ENCODE measurements at regions not wholly inside any gene's neighbourhood (a gene's known extent, or its start where the extent isn't known, plus 50 kb on each side); places are given as distances from the start of the nearest gene placed in this dataset.
"Not testable (repeated sequence)": the region's sequence is repeated elsewhere in the genome, so short reads cannot be mapped to it uniquely, and the experiment has no call there.

GRCh38 chr13:56615572-56615971, 525.1 kb upstream of the PRR20A start:
- Histone ChIP-seq H3K9ac (ENCODE audit: low read depth, low read length) (no peak overlapping the region), H3K27ac (ENCODE audit: low read depth, low read length) (no peak overlapping the region), H3K4me3 (ENCODE audit: low read length) (no peak overlapping the region), H3K27me3 (ENCODE audit: insufficient read depth, low read length) (no peaks in the 10 kb centered on the region), H3K4me1 (ENCODE audit: insufficient read depth, low read length) (no peaks in the 10 kb centered on the region), H3K9me3 (ENCODE audit: insufficient read depth, low read depth, low read length) (no peaks in the 10 kb centered on the region), H3K36me3 (ENCODE audit: insufficient read depth, low read length) (no peaks in the 10 kb centered on the region)
- WGBS, result 100% methylated on average over 2 of the region's 4 CpGs

- no peaks in the 10 kb centered on the region for H3K27me3 ChIP-seq (ENCODE audit: insufficient read depth, low read length)
- 93% methylated on average over 4 of the region's 4 CpGs for WGBS
- H3K9ac ChIP-seq (ENCODE audit: low read depth, low read length), result no peak overlapping the region
- no peak overlapping the region for H3K4me3 ChIP-seq (ENCODE audit: low read length)
- no peaks in the 10 kb centered on the region for H3K36me3 ChIP-seq (ENCODE audit: insufficient read depth, low read length)
- H3K9me3 ChIP-seq (ENCODE audit: insufficient read depth, low read depth, low read length), result no peaks in the 10 kb centered on the region
- no peak overlapping the region for H3K27ac ChIP-seq (ENCODE audit: low read depth, low read length)
- no peaks in the 10 kb centered on the region for H3K4me1 ChIP-seq (ENCODE audit: insufficient read depth, low read length)
Measured at GRCh38 chr13:56622840-56623239, 517.9 kb upstream of the PRR20A start.

- H3K27me3 ChIP-seq (ENCODE audit: insufficient read depth, low read length); H3K9ac ChIP-seq (ENCODE audit: low read depth, low read length); H3K4me1 ChIP-seq (ENCODE audit: insufficient read depth, low read length); H3K9me3 ChIP-seq (ENCODE audit: insufficient read depth, low read depth, low read length); H3K4me3 ChIP-seq (ENCODE audit: low read length); H3K36me3 ChIP-seq (ENCODE audit: insufficient read depth, low read length); H3K27ac ChIP-seq (ENCODE audit: low read depth, low read length): not testable (repeated sequence)
- WGBS, result 97% methylated on average over 6 of the region's 6 CpGs
Measured at GRCh38 chr13:56628886-56629285, 511.8 kb upstream of the PRR20A start.

GRCh38 chr13:56631060-56631459, 509.7 kb upstream of the PRR20A start:
- WGBS, result 98% methylated on average over 2 of the region's 3 CpGs
- H3K9me3 ChIP-seq (ENCODE audit: insufficient read depth, low read depth, low read length); H3K9ac ChIP-seq (ENCODE audit: low read depth, low read length); H3K27ac ChIP-seq (ENCODE audit: low read depth, low read length); H3K4me3 ChIP-seq (ENCODE audit: low read length); H3K36me3 ChIP-seq (ENCODE audit: insufficient read depth, low read length); H3K4me1 ChIP-seq (ENCODE audit: insufficient read depth, low read length); H3K27me3 ChIP-seq (ENCODE audit: insufficient read depth, low read length): not testable (repeated sequence)

GRCh38 chr13:56653043-56653442, 487.7 kb upstream of the PRR20A start:
- no peaks in the 10 kb centered on the region for H3K27me3 ChIP-seq (ENCODE audit: insufficient read depth, low read length)
- no peak overlapping the region for H3K27ac ChIP-seq (ENCODE audit: low read depth, low read length)
- 100% methylated on average over 1 of the region's 2 CpGs for WGBS
- no peak overlapping the region for H3K4me3 ChIP-seq (ENCODE audit: low read length)
- no peaks in the 10 kb centered on the region for H3K4me1 ChIP-seq (ENCODE audit: insufficient read depth, low read length)
- H3K9ac ChIP-seq (ENCODE audit: low read depth, low read length), result no peak overlapping the region
- H3K9me3 ChIP-seq (ENCODE audit: insufficient read depth, low read depth, low read length), result peaks cover 5% of the 10 kb centered on the region; the same call in 1 of the 2 replicates
- H3K36me3 ChIP-seq (ENCODE audit: insufficient read depth, low read length), result no peaks in the 10 kb centered on the region

- Histone ChIP-seq H3K4me1 (ENCODE audit: insufficient read depth, low read length) (no peaks in the 10 kb centered on the region), H3K27ac (ENCODE audit: low read depth, low read length) (no peak overlapping the region), H3K9ac (ENCODE audit: low read depth, low read length) (no peak overlapping the region), H3K9me3 (ENCODE audit: insufficient read depth, low read depth, low read length) (peaks cover 13% of the 10 kb centered on the region), H3K4me3 (ENCODE audit: low read length) (no peak overlapping the region), H3K36me3 (ENCODE audit: insufficient read depth, low read length) (no peaks in the 10 kb centered on the region), H3K27me3 (ENCODE audit: insufficient read depth, low read length) (no peaks in the 10 kb centered on the region)
- WGBS, result 96% methylated on average over 23 of the region's 23 CpGs
Measured at GRCh38 chr13:56659041-56659471, 481.7 kb upstream of the PRR20A start.

GRCh38 chr13:56670563-56670962, 470.2 kb upstream of the PRR20A start:
- H3K9me3 ChIP-seq (ENCODE audit: insufficient read depth, low read depth, low read length), result no peaks in the 10 kb centered on the region
- H3K4me3 ChIP-seq (ENCODE audit: low read length), result no peak overlapping the region
- no peaks in the 10 kb centered on the region for H3K4me1 ChIP-seq (ENCODE audit: insufficient read depth, low read length)
- H3K27me3 ChIP-seq (ENCODE audit: insufficient read depth, low read length), result no peaks in the 10 kb centered on the region
- H3K27ac ChIP-seq (ENCODE audit: low read depth, low read length), result no peak overlapping the region
- H3K36me3 ChIP-seq (ENCODE audit: insufficient read depth, low read length), result no peaks in the 10 kb centered on the region
- 91% methylated on average over 2 of the region's 2 CpGs for WGBS
- H3K9ac ChIP-seq (ENCODE audit: low read depth, low read length), result no peak overlapping the region

- Histone ChIP-seq H3K9me3 (ENCODE audit: insufficient read depth, low read depth, low read length) (peaks cover 17% of the 10 kb centered on the region; the same call in 1 of the 2 replicates), H3K36me3 (ENCODE audit: insufficient read depth, low read length) (no peaks in the 10 kb centered on the region), H3K4me3 (ENCODE audit: low read length) (no peak overlapping the region), H3K27me3 (ENCODE audit: insufficient read depth, low read length) (no peaks in the 10 kb centered on the region), H3K27ac (ENCODE audit: low read depth, low read length) (no peak overlapping the region), H3K4me1 (ENCODE audit: insufficient read depth, low read length) (no peaks in the 10 kb centered on the region), H3K9ac (ENCODE audit: low read depth, low read length) (no peak overlapping the region)
- WGBS, result 92% methylated on average over 1 of the region's 1 CpG
Measured at GRCh38 chr13:56681404-56681803, 459.3 kb upstream of the PRR20A start.

GRCh38 chr13:56687131-56687530, 453.6 kb upstream of the PRR20A start:
- H3K36me3 ChIP-seq (ENCODE audit: insufficient read depth, low read length), result no peaks in the 10 kb centered on the region
- 100% methylated on average over 1 of the region's 1 CpG for WGBS
- no peaks in the 10 kb centered on the region for H3K9me3 ChIP-seq (ENCODE audit: insufficient read depth, low read depth, low read length)
- H3K9ac ChIP-seq (ENCODE audit: low read depth, low read length), result no peak overlapping the region
- no peaks in the 10 kb centered on the region for H3K27me3 ChIP-seq (ENCODE audit: insufficient read depth, low read length)
- no peak overlapping the region for H3K27ac ChIP-seq (ENCODE audit: low read depth, low read length)
- no peak overlapping the region for H3K4me3 ChIP-seq (ENCODE audit: low read length)
- no peaks in the 10 kb centered on the region for H3K4me1 ChIP-seq (ENCODE audit: insufficient read depth, low read length)

- Histone ChIP-seq H3K9me3 (ENCODE audit: insufficient read depth, low read depth, low read length) (no peaks in the 10 kb centered on the region), H3K4me3 (ENCODE audit: low read length) (no peak overlapping the region), H3K27me3 (ENCODE audit: insufficient read depth, low read length) (no peaks in the 10 kb centered on the region), H3K36me3 (ENCODE audit: insufficient read depth, low read length) (no peaks in the 10 kb centered on the region), H3K4me1 (ENCODE audit: insufficient read depth, low read length) (no peaks in the 10 kb centered on the region), H3K27ac (ENCODE audit: low read depth, low read length) (no peak overlapping the region), H3K9ac (ENCODE audit: low read depth, low read length) (no peak overlapping the region)
- WGBS, result 97% methylated on average over 3 of the region's 3 CpGs
Measured at GRCh38 chr13:56697011-56697410, 443.7 kb upstream of the PRR20A start.

- WGBS, result 94% methylated on average over 4 of the region's 4 CpGs
- no peaks in the 10 kb centered on the region for H3K4me1 ChIP-seq (ENCODE audit: insufficient read depth, low read length)
Measured at GRCh38 chr13:56700324-56700723, 440.4 kb upstream of the PRR20A start.

GRCh38 chr13:56706485-56706884, 434.2 kb upstream of the PRR20A start:
- no peak overlapping the region for H3K27ac ChIP-seq (ENCODE audit: low read depth, low read length)
- no peaks in the 10 kb centered on the region for H3K27me3 ChIP-seq (ENCODE audit: insufficient read depth, low read length)
- no peaks in the 10 kb centered on the region for H3K9me3 ChIP-seq (ENCODE audit: insufficient read depth, low read depth, low read length)
- no peaks in the 10 kb centered on the region for H3K36me3 ChIP-seq (ENCODE audit: insufficient read depth, low read length)
- H3K9ac ChIP-seq (ENCODE audit: low read depth, low read length), result no peak overlapping the region
- no peaks in the 10 kb centered on the region for H3K4me1 ChIP-seq (ENCODE audit: insufficient read depth, low read length)
- no peak overlapping the region for H3K4me3 ChIP-seq (ENCODE audit: low read length)
- WGBS, result no CpG with 5 or more reads among the region's 2 CpGs

More at GRCh38 chr13:56700324-56700723, 440.4 kb upstream of the PRR20A start:
- Histone ChIP-seq H3K9ac (ENCODE audit: low read depth, low read length) (no peak overlapping the region), H3K4me3 (ENCODE audit: low read length) (no peak overlapping the region), H3K27ac (ENCODE audit: low read depth, low read length) (no peak overlapping the region), H3K9me3 (ENCODE audit: insufficient read depth, low read depth, low read length) (no peaks in the 10 kb centered on the region), H3K27me3 (ENCODE audit: insufficient read depth, low read length) (no peaks in the 10 kb centered on the region), H3K36me3 (ENCODE audit: insufficient read depth, low read length) (no peaks in the 10 kb centered on the region)
